HTR-8/SVneo (cell line): ENCODE measurements at regions not wholly inside any gene's neighbourhood (a gene's known extent, or its start where the extent isn't known, plus 50 kb on each side); places are given as distances from the start of the nearest gene placed in this dataset.

Experiments used
- DNase-seq: peaks from one replicate; pipeline ENCODE4 v3.0.0; 2011; ENCODE audit warnings: low spot score, mixed read lengths; ENCODE audit not compliant: insufficient read length
- FAIRE-seq: peaks from 2 replicates; lab custom pipeline; 2011; peaks lifted over from hg19 to GRCh38; lab: Jason Lieb, UNC

- DNase-seq (no peak), FAIRE-seq (no peak)
These were observed 81.6 kb downstream of the SPRING1 start for GRCh38 chr12:116656306-116656705.

- DNase-seq: no peak
These were observed 83.6 kb downstream of the SPRING1 start for GRCh38 chr12:116654226-116654743.

GRCh38 chr12:116651089-116651488, 86.8 kb downstream of the SPRING1 start:
- DNase-seq (no peak), FAIRE-seq (no peak)

More at GRCh38 chr12:116654226-116654743, 83.6 kb downstream of the SPRING1 start:
- no peak for FAIRE-seq

- FAIRE-seq (no peak), DNase-seq (no peak)
These were observed 87.2 kb downstream of the SPRING1 start for GRCh38 chr12:116650585-116651087.

- FAIRE-seq (no peak), DNase-seq (no peak)
These were observed 87.8 kb downstream of the SPRING1 start for GRCh38 chr12:116650062-116650461.

- no peak for FAIRE-seq
- no peak for DNase-seq
These were observed 88.6 kb downstream of the MAP1LC3B2 start for GRCh38 chr12:116647813-116648212.

GRCh38 chr12:116646901-116647300, 87.7 kb downstream of the MAP1LC3B2 start:
- FAIRE-seq (no peak), DNase-seq (no peak)

- FAIRE-seq (no peak), DNase-seq (no peak)
These were observed 85.6 kb downstream of the MAP1LC3B2 start for GRCh38 chr12:116644806-116645205.

GRCh38 chr12:116642683-116643082, 83.5 kb downstream of the MAP1LC3B2 start:
- FAIRE-seq (no peak), DNase-seq (no peak)

- no peak for FAIRE-seq
- DNase-seq: no peak
These were observed 82.9 kb downstream of the MAP1LC3B2 start for GRCh38 chr12:116642106-116642505.

- FAIRE-seq (no peak), DNase-seq (no peak)
These were observed 81.1 kb downstream of the MAP1LC3B2 start for GRCh38 chr12:116640281-116640680.

- no peak for FAIRE-seq
These were observed 80.6 kb downstream of the MAP1LC3B2 start for GRCh38 chr12:116639765-116640164.

GRCh38 chr12:116638376-116638775, 79.2 kb downstream of the MAP1LC3B2 start:
- DNase-seq (no peak), FAIRE-seq (no peak)

More at GRCh38 chr12:116639765-116640164, 80.6 kb downstream of the MAP1LC3B2 start:
- DNase-seq: no peak

GRCh38 chr12:116637589-116638150, 78.5 kb downstream of the MAP1LC3B2 start:
- DNase-seq: no peak

GRCh38 chr12:116636608-116637519, 77.7 kb downstream of the MAP1LC3B2 start:
- FAIRE-seq (no peak), DNase-seq (no peak)

More at GRCh38 chr12:116637589-116638150, 78.5 kb downstream of the MAP1LC3B2 start:
- no peak for FAIRE-seq

- FAIRE-seq (no peak), DNase-seq (no peak)
These were observed 76.3 kb downstream of the MAP1LC3B2 start for GRCh38 chr12:116635487-116635886.

GRCh38 chr12:116633476-116633875, 74.3 kb downstream of the MAP1LC3B2 start:
- FAIRE-seq (no peak), DNase-seq (no peak)

GRCh38 chr12:116631619-116632018, 72.4 kb downstream of the MAP1LC3B2 start:
- no peak for FAIRE-seq

GRCh38 chr12:116630762-116631161, 71.6 kb downstream of the MAP1LC3B2 start:
- no peak for FAIRE-seq
- no peak for DNase-seq

More at GRCh38 chr12:116631619-116632018, 72.4 kb downstream of the MAP1LC3B2 start:
- no peak for DNase-seq

GRCh38 chr12:116629480-116629879, 70.3 kb downstream of the MAP1LC3B2 start:
- DNase-seq: no peak
- no peak for FAIRE-seq

- no peak for DNase-seq
- no peak for FAIRE-seq
These were observed 69.8 kb downstream of the MAP1LC3B2 start for GRCh38 chr12:116628989-116629388.
